GM19438 (cell line): ENCODE measurements at regions not wholly inside any gene's neighbourhood (a gene's known extent, or its start where the extent isn't known, plus 50 kb on each side); places are given as distances from the start of the nearest gene placed in this dataset.

Source experiments
- ATAC-seq: cut with Tn5 transposase; IDR thresholded peaks from one replicate; pipeline ENCODE4 v1.9.1; 2021; ENCODE audit warnings: low read depth; ENCODE audit not compliant: unreplicated experiment

- ATAC-seq: no peak
These were observed 194.3 kb upstream of the MTNR1B start for GRCh38 chr11:92775003-92775676.

DNA sequence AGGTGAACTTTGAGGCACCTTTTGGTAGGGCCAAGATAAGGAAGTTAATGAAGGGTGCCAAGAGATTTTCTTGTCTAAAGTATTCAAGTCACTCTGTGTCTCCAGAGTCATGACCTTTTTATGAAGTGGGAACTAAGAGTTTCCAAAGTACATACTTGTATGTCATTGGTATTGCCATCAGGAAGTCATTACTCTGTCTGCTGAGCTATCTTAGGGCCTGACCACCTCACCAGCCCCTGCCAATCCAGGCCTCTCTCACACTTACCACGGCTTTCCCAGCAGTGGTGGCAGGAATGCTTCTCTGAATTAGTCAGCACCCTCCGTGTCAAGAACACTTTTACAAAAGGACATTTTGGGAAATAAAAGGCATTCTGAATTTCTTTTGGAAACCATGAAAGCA is 192.8 kb upstream of the MTNR1B start:
- ATAC-seq: no peak

- ATAC-seq: no peak
These were observed 189.7 kb upstream of the MTNR1B start for GRCh38 chr11:92779746-92780145.

- no peak for ATAC-seq
These were observed 188.3 kb upstream of the MTNR1B start for GRCh38 chr11:92781151-92781550.

DNA sequence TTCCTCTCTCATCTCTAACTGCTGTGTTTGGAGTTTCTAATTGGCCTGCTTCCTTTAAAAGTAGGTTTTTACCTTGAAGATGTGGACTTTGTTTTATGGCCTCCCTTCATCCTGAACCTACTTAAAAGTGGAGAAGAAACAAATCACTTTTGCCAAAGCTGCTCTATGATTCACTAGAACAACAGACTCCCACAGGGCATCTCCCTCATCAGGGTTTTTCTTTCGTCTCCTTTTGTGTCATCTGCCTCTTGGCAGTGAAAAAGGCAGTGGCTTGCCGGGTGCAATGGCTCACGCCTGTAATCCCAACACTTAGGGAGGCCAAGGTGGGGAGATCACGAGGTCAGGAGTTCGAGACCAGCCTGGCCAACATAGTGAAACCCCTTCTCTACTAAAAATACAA is 186.6 kb upstream of the MTNR1B start:
- no peak for ATAC-seq

- ATAC-seq: no peak
These were observed 185.1 kb upstream of the MTNR1B start for GRCh38 chr11:92784331-92784730.

- ATAC-seq: no peak
These were observed 181.8 kb upstream of the MTNR1B start for GRCh38 chr11:92787638-92788037.

- no peak for ATAC-seq
These were observed 179.7 kb upstream of the MTNR1B start for GRCh38 chr11:92789761-92790160.

- no peak for ATAC-seq
These were observed 179.1 kb upstream of the MTNR1B start for GRCh38 chr11:92790366-92790765.

- ATAC-seq: no peak
These were observed 178.4 kb upstream of the MTNR1B start for GRCh38 chr11:92790926-92791616.

DNA sequence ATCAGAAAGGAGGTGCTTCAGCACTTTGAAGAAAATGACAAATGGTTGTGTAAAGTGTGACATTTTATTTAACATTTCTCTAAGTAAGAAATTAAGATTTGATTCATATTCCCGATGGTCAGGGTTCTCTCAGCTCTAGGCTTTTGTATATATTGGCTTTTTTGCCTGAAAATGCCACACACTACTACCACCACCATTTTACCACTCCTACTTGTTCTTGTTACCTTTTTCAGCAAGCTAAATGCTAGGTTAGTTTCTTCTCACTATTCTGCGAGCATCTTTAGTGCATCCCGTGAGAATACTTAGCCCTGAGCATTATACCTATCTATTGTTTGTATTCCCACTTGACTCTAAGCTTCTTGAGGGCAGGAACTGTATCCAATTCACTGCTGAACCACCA is 177.6 kb upstream of the MTNR1B start:
- no peak for ATAC-seq

- no peak for ATAC-seq
These were observed 176.3 kb upstream of the MTNR1B start for GRCh38 chr11:92793189-92793588.

GRCh38 chr11:92794783-92795182 is 174.7 kb upstream of the MTNR1B start:
- ATAC-seq: no peak

DNA sequence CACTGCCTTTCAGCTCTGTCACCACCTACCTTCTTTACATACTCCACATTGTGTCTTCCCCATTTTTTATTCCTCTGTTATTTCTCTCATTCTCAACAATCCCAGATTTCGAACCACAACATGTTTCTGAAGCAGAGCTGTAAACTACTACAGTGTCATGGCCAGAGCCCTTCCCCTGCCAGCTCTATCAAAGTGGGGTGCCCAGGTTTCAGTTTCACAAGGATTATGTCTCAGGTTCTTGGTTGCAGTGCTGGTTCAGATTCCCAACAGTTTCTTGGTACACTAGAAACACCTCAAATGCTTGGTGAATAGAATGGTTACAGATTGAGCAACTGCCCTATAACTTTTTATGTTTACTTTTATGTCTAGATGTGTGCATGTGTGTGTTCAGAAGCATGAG is 172.7 kb upstream of the MTNR1B start:
- ATAC-seq: no peak

GRCh38 chr11:92797874-92798273 is 171.6 kb upstream of the MTNR1B start:
- no peak for ATAC-seq

- no peak for ATAC-seq
These were observed 167.8 kb upstream of the MTNR1B start for GRCh38 chr11:92801685-92802084.

GRCh38 chr11:92802644-92803043 is 166.8 kb upstream of the MTNR1B start:
- ATAC-seq: no peak

- no peak for ATAC-seq
These were observed 166.1 kb upstream of the MTNR1B start for GRCh38 chr11:92803391-92803790.

GRCh38 chr11:92804388-92804966 is 165.0 kb upstream of the MTNR1B start:
- ATAC-seq: no peak

DNA sequence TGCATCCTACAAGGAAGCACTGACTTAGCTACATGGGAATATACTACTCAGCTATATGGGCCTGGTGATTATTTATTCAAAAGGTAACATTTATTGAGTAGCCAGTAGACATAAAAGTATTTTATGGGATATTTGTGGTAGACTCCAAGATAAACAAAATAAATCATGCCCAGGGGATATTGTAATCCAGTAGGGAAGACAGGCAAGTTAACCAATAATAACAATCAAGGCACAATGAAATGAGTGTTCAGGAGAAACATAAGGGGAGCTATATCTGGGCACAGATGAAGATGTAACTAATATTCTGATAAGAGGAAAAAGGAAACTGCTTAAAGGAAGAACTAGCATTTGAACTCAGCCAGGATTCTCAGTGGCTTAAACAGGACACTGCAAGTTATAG is 161.4 kb upstream of the MTNR1B start:
- ATAC-seq: no peak

DNA sequence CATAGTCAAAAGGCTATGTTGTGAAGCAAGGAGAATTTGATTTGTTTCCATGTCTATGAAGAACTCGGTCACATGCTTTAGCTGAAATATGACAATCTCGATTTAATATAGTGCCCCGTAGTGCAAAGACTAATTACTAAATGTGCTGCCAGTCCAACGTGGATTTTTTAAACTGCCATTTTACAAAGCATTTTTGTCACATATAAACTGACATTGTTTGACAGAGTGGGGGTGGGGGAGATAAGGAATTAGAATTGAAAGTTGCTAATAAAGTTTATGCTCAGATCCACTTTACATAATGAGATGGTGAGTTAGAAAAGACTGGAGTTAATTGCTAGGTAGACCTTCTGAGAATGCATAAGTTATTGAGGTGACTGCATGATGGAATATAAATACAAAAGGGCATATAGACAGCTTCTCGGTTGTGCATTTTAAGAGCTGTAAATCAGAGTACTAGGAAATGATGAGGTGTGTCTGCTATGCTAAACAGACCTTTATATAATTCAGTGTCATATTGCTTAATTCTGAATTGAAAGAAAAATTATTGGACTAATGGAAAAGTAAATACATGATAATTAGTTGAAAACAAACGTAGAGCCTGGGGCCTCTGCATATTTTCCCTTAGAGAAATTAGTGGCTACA is 158.9 kb upstream of the MTNR1B start:
- ATAC-seq: no peak

GRCh38 chr11:92811341-92811740 is 158.1 kb upstream of the MTNR1B start:
- ATAC-seq: no peak
